C4-2B (cell line): ENCODE measurements at regions not wholly inside any gene's neighbourhood (a gene's known extent, or its start where the extent isn't known, plus 50 kb on each side); places are given as distances from the start of the nearest gene placed in this dataset.

ENCODE experiments used
- ZFX ChIP-seq: fragments of 450-650 bp; IDR thresholded peaks from 2 replicates; pipeline ENCODE4 v1.6.1; 2017
- TF ChIP-seq, protein P1 (sequence below): fragments of 450-650 bp; conservative IDR thresholded peaks from 2 replicates; pipeline ENCODE4 v1.5.1; 2017; ENCODE audit warnings: mild to moderate bottlenecking

DNA sequence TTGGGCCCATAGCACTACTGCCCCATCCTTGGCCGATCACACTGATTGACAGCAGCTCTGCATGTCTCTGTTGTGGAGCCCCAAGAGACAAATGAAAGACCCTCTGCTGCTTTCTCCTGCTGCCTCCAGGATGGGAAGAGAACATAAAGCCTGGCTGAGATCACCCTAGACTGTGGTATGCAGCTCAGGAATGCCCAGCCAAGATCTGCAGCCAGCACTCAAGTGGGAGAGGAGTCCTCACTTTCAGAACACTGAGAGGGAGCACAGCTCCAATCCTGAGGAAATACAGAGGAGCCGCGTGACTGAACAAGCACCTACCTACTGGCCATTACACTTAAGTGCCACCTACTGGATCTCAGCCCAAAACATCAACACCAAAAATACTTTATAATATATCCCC is 203.0 kb downstream of the POSTN start:
- TF ChIP-seq, protein P1, sequence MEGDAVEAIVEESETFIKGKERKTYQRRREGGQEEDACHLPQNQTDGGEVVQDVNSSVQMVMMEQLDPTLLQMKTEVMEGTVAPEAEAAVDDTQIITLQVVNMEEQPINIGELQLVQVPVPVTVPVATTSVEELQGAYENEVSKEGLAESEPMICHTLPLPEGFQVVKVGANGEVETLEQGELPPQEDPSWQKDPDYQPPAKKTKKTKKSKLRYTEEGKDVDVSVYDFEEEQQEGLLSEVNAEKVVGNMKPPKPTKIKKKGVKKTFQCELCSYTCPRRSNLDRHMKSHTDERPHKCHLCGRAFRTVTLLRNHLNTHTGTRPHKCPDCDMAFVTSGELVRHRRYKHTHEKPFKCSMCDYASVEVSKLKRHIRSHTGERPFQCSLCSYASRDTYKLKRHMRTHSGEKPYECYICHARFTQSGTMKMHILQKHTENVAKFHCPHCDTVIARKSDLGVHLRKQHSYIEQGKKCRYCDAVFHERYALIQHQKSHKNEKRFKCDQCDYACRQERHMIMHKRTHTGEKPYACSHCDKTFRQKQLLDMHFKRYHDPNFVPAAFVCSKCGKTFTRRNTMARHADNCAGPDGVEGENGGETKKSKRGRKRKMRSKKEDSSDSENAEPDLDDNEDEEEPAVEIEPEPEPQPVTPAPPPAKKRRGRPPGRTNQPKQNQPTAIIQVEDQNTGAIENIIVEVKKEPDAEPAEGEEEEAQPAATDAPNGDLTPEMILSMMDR = no peak
- no peak for TF ChIP-seq ZFX
